ENCODE measurements at regions not wholly inside any gene's neighbourhood (a gene's known extent, or its start where the extent isn't known, plus 50 kb on each side); places are given as distances from the start of the nearest gene placed in this dataset.
A peak's percentile ranks its signal among the peaks of the same experiment; 100 is the strongest.

DNA sequence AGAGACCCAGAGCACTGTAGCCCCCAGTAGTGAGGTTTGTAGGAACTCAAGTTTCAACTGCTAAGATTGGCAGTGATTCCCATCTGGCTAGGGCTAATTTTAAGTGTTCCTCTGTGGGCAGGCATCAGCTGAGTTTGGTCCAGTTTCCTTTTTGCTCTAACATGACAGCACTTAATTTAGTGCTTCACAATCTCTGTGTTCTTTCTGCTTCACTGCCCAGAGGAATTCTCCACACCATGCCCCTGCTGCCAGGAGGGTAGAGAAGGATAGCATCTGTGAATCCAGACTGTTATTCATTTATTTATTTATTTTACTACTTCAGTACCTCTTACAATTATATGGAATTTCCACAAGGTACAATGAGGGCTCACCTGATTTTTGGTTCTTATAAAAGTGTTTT lies 549.9 kb upstream of the FSIP2 start (continued):
- no peak for TF ChIP-seq TSHZ2 (CRISPR knock-in tag; IDR thresholded peaks at IDR 0.05)
- no peak for TF ChIP-seq TOX (CRISPR knock-in tag; IDR thresholded peaks at IDR 0.05; ENCODE audit: borderline replicate concordance)
- no peak for TF ChIP-seq BACH2 (CRISPR knock-in tag; IDR thresholded peaks at IDR 0.05; ENCODE audit: borderline replicate concordance)

DNA sequence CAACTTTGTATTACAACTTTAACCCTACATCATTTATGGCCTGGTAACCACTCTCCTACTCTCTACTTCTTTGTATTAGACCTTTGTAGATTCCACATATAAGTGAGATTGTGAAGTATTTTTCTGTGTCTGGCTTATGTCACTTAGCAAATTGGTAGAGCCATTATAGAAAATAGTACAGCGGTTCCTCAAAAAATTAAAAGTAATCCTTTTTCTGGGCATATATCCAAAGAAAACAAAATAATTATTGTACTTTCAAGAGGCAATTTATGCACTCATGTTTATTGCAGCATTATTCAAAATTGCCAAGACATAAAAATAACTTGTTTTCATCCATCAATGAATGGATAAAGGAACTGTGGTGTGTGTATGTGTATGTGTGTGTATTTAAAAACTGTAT lies 537.5 kb upstream of the FSIP2 start:
- peak; percentile 78 for TF ChIP-seq ZNF70 (CRISPR knock-in tag; IDR thresholded peaks at IDR 0.05)
- TF ChIP-seq TCF4 (CRISPR knock-in tag; IDR thresholded peaks at IDR 0.05; ENCODE audit: borderline replicate concordance) = 0 out of 2 replicates have a peak, but pooled peaks have one; percentile 57
- TF ChIP-seq ISL1 (CRISPR knock-in tag; IDR thresholded peaks at IDR 0.05) = peak; percentile 88
- TF ChIP-seq TOX (CRISPR knock-in tag; IDR thresholded peaks at IDR 0.05; ENCODE audit: borderline replicate concordance) = 0 out of 2 replicates have a peak, but pooled peaks have one; percentile 39
- TF ChIP-seq CSRNP3 (CRISPR knock-in tag; IDR thresholded peaks at IDR 0.05) = no peak
- peak; percentile 72; the same call in 1 of the 2 replicates for TF ChIP-seq TSHZ2 (CRISPR knock-in tag; IDR thresholded peaks at IDR 0.05)
- ATAC-seq = no peak

DNA sequence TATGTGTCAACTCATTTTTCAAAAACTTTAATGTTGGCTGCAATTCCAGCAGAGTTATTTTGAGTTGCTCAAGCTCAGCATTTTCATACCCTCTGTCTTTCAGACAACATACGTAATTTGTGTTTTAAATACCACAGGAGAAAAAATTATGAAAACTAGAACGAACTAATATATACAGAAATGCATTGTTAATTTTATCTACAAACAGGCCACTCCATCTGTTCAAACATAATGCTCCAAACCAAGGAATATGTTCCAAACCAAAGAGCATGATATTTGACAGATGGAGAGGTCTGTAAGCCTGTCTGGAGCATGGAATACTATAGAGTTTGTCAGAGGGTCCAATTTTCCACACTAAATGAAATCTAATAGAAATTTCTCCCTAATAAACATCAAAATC lies 536.2 kb upstream of the FSIP2 start:
- no peak for ATAC-seq

GRCh38 chr2:185202945-185203528 lies 535.6 kb upstream of the FSIP2 start:
- ATAC-seq = no peak
- no peak for TF ChIP-seq BACH2 (CRISPR knock-in tag; IDR thresholded peaks at IDR 0.05; ENCODE audit: borderline replicate concordance)
- TF ChIP-seq ZC3H10 (CRISPR knock-in tag; IDR thresholded peaks at IDR 0.05) = peak; percentile 48; the same call in 1 of the 2 replicates
- no peak for TF ChIP-seq ZFP3 (CRISPR knock-in tag; IDR thresholded peaks at IDR 0.05)
- TF ChIP-seq PPARA (CRISPR knock-in tag; IDR thresholded peaks at IDR 0.05; ENCODE audit: borderline replicate concordance) = no peak
- no peak for TF ChIP-seq CSRNP3 (CRISPR knock-in tag; IDR thresholded peaks at IDR 0.05)
- no peak for TF ChIP-seq ZNF70 (CRISPR knock-in tag; IDR thresholded peaks at IDR 0.05)
- no peak for TF ChIP-seq ZNF8 (CRISPR knock-in tag; IDR thresholded peaks at IDR 0.05)
- TF ChIP-seq TSHZ2 (CRISPR knock-in tag; IDR thresholded peaks at IDR 0.05) = peak; percentile 83
- TF ChIP-seq OSR1 (CRISPR knock-in tag; IDR thresholded peaks at IDR 0.05) = no peak
- no peak for TF ChIP-seq ZNF565 (CRISPR knock-in tag; conservative IDR thresholded peaks at IDR 0.05; ENCODE audit: low read depth)
- no peak for TF ChIP-seq SNAI2 (CRISPR knock-in tag; IDR thresholded peaks at IDR 0.05)
- TF ChIP-seq RARB (CRISPR knock-in tag; IDR thresholded peaks at IDR 0.05) = no peak
- TF ChIP-seq GLIS3 (CRISPR knock-in tag; IDR thresholded peaks at IDR 0.05) = no peak
- no peak; the same call in 1 of the 2 replicates for TF ChIP-seq TOX (CRISPR knock-in tag; IDR thresholded peaks at IDR 0.05; ENCODE audit: borderline replicate concordance)
- no peak for TF ChIP-seq CSDC2 (CRISPR knock-in tag; IDR thresholded peaks at IDR 0.05)
- peak; percentile 94 for TF ChIP-seq ISL1 (CRISPR knock-in tag; IDR thresholded peaks at IDR 0.05)
- peak; percentile 92 for TF ChIP-seq TCF4 (CRISPR knock-in tag; IDR thresholded peaks at IDR 0.05; ENCODE audit: borderline replicate concordance)
- peak; percentile 41; the same call in 1 of the 2 replicates for TF ChIP-seq POU6F1 (CRISPR knock-in tag; IDR thresholded peaks at IDR 0.05; ENCODE audit: borderline replicate concordance, low read depth)

More for the DNA sequence above, 536.2 kb upstream of the FSIP2 start:
- no peak for TF ChIP-seq ESRRG (CRISPR knock-in tag; IDR thresholded peaks at IDR 0.05)
- TF ChIP-seq ZNF8 (CRISPR knock-in tag; IDR thresholded peaks at IDR 0.05) = no peak
- TF ChIP-seq ZFP30 (CRISPR knock-in tag; IDR thresholded peaks at IDR 0.05) = no peak

All from SK-N-SH treated with all-trans-retinoic acid at 6 μM for 48 hours (cell line).